ENCODE measurements at regions not wholly inside any gene's neighbourhood (a gene's known extent, or its start where the extent isn't known, plus 50 kb on each side); places are given as distances from the start of the nearest gene placed in this dataset.

- no peak for TF ChIP-seq POLR2AphosphoS5 (IDR thresholded peaks at IDR 0.05; ENCODE audit: borderline replicate concordance, low read depth, low read length)
- no peak for TF ChIP-seq EZH2 (IDR thresholded peaks at IDR 0.05)
Observed at GRCh38 chr4:112058433-112058832, 86.8 kb upstream of the FAM241A start.

Measured in SK-N-MC (cell line).